GM18508 (cell line): ENCODE measurements at regions not wholly inside any gene's neighbourhood (a gene's known extent, or its start where the extent isn't known, plus 50 kb on each side); places are given as distances from the start of the nearest gene placed in this dataset.

Experiments
- ATAC-seq: cut with Tn5 transposase; IDR thresholded peaks from one replicate; pipeline ENCODE4 v1.9.1; 2021; ENCODE audit warnings: moderate number of reproducible peaks; ENCODE audit not compliant: insufficient read depth, unreplicated experiment

- ATAC-seq, result no peak
These were observed 128.9 kb upstream of the HS6ST1 start for GRCh38 chr2:128447538-128447995.

GRCh38 chr2:128448331-128449225 is 129.9 kb upstream of the HS6ST1 start:
- no peak for ATAC-seq

- ATAC-seq, result no peak
These were observed 130.8 kb upstream of the HS6ST1 start for GRCh38 chr2:128449226-128450061.

GRCh38 chr2:128450211-128451024 is 131.8 kb upstream of the HS6ST1 start:
- ATAC-seq, result no peak

- ATAC-seq, result no peak
These were observed 132.7 kb upstream of the HS6ST1 start for GRCh38 chr2:128451084-128452023.

GRCh38 chr2:128452024-128452411 is 133.3 kb upstream of the HS6ST1 start:
- ATAC-seq, result no peak

- no peak for ATAC-seq
These were observed 134.2 kb upstream of the HS6ST1 start for GRCh38 chr2:128452536-128453530.

GRCh38 chr2:128454980-128455720 is 136.5 kb upstream of the HS6ST1 start:
- no peak for ATAC-seq

GRCh38 chr2:128455721-128456050 is 137.0 kb upstream of the HS6ST1 start:
- no peak for ATAC-seq

- no peak for ATAC-seq
These were observed 137.6 kb upstream of the HS6ST1 start for GRCh38 chr2:128456281-128456680.

GRCh38 chr2:128457006-128457604 is 138.4 kb upstream of the HS6ST1 start:
- ATAC-seq, result no peak

- no peak for ATAC-seq
These were observed 139.0 kb upstream of the HS6ST1 start for GRCh38 chr2:128457716-128458115.

GRCh38 chr2:128458505-128458904 is 139.8 kb upstream of the HS6ST1 start:
- no peak for ATAC-seq

- no peak for ATAC-seq
These were observed 145.8 kb upstream of the HS6ST1 start for GRCh38 chr2:128464456-128464855.

GRCh38 chr2:128465246-128466170 is 146.8 kb upstream of the HS6ST1 start:
- ATAC-seq, result no peak

- ATAC-seq, result no peak
These were observed 147.7 kb upstream of the HS6ST1 start for GRCh38 chr2:128466376-128466775.
